Lung (tissue), 11 donors: ENCODE measurements at regions not wholly inside any gene's neighbourhood (a gene's known extent, or its start where the extent isn't known, plus 50 kb on each side); places are given as distances from the start of the nearest gene placed in this dataset.

ENCODE experiments used
- ATAC-seq: fragments of 200-7000 bp; cut with Tn5 transposase; one replicate; pipeline ENCODE4 v1.9.1; 2020; ENCODE audit warnings: moderate number of reproducible peaks; ENCODE audit not compliant: insufficient read depth, low FRiP score
- DNase-seq, 3 donors: peaks; one replicate each; pipeline ENCODE4 v3.0.0-alpha.2; 2013 to 2017
- H3K27ac ChIP-seq, 2 donors: one replicate each; pipeline ENCODE4 v1.5.1; 2013; ENCODE audit warnings: mild to moderate bottlenecking in 2 of 2, moderate library complexity in 2 of 2, control low read depth in 1 of 2, inconsistent platforms in 1 of 2, low read depth in 1 of 2, low read length in 1 of 2
- H3K27me3 ChIP-seq, 3 donors: one replicate each; pipeline ENCODE4 v1.5.1; 2013; ENCODE audit warnings: low read length in 2 of 3; ENCODE audit not compliant: control insufficient read depth in 3 of 3, insufficient read depth in 3 of 3
- H3K36me3 ChIP-seq, 4 donors: one replicate each; pipeline ENCODE4 v1.5.1; 2013; ENCODE audit warnings: low read length in 4 of 4, mild to moderate bottlenecking in 1 of 4, moderate library complexity in 1 of 4; ENCODE audit not compliant: control insufficient read depth in 4 of 4, insufficient read depth in 4 of 4
- H3K4me1 ChIP-seq, 5 donors: one replicate each; pipeline ENCODE4 v1.5.1; 2013; ENCODE audit warnings: low read length in 5 of 5, mild to moderate bottlenecking in 2 of 5, moderate library complexity in 1 of 5; ENCODE audit not compliant: control insufficient read depth in 5 of 5, insufficient read depth in 5 of 5
- H3K4me3 ChIP-seq: one replicate; pipeline ENCODE4 v1.5.1; 2013; ENCODE audit warnings: mild to moderate bottlenecking, control low read depth, moderate library complexity
- H3K9ac ChIP-seq, 2 donors: one replicate each; pipeline ENCODE4 v1.5.1; 2013; ENCODE audit warnings: low read length in 2 of 2, control low read depth in 1 of 2; ENCODE audit not compliant: insufficient read depth in 1 of 2
- H3K9me3 ChIP-seq, 4 donors: one replicate each; pipeline ENCODE4 v1.5.1; 2013; ENCODE audit warnings: low read length in 3 of 4, mild to moderate bottlenecking in 1 of 4, moderate library complexity in 1 of 4; ENCODE audit not compliant: control insufficient read depth in 4 of 4, insufficient read depth in 3 of 4
- WGBS, 2 donors: extraction: QIAGEN DNeasy Blood & Tissue Kit; methylation state at CpG; one replicate each; pipeline ENCODE4 v1.1.7; 2013; 5-methylcytosine and 5-hydroxymethylcytosine counted together
- TF ChIP-seq, protein P1 (sequence below): IDR thresholded peaks from 2 replicates; pipeline ENCODE4 v1.5.1; 2012; ENCODE audit warnings: mild to moderate bottlenecking; ENCODE audit errors: control extremely low read depth, extremely low read depth
- donor health status: control.
- donor health status: control.
- donor health status: Bipolar disorder and iron deficiency.
- donor health status: healthy.
- donor health status: DM: yes; HTN: yes; CAD: no.

DNA sequence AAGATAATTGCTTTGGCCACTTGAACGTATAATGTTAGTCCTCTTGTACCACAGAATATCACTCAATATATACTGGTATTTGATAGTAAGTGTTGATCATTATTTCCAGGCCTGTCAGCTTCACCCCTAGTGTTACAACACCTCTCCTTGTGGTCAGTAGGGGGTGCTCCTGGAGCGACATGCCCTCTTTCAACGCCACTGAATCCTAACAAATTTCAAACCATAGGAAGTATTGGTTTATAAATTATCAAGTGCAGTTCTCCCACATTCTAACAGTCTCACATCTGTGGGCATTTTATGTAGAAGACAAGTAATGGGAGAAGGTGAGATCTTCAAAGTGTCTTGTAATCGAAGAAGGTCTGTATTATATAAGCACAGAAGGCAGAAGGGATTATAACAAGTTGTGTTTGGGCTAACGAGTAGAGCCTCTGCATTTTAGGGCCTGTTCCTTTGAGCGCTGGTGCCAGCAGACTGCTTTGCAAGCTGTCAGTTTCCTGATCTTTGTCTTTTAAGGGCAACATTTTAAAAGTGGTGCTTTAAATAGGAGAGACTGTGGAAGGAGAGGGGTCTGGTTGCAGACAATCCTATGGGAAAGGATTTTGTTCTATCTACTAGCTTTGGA is 57.1 kb upstream of the CEP162 start:
- ATAC-seq (no peak), DNase-seq (peak in 1 of 3 donors; percentile 4)

DNA sequence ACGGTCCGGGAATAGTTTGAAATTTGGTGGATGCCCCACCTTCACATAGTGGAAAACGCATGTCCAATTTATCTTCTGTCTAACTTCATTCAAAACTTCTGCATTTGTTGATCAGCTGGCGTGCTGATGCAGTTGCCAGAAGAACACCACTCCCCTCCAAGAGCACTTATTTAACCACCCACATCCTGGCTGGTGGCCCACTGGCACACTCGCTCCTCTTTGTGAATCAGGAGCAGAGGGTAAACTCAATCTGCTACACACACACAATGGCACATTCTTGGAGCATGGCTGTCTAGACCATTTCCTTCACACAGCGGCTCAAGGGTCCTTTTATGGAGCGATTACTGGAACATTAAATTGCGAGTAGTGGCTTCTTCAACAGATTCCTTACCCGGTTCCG is 55.1 kb upstream of the CEP162 start:
- no peak overlapping the region for H3K4me3 ChIP-seq
- DNase-seq (peak; percentile 32 to 49 (median 41)), ATAC-seq (no peak)
- H3K9me3 ChIP-seq, result no peaks in the 10 kb centered on the region
- H3K9ac ChIP-seq, result no peak overlapping the region
- no peaks in the 10 kb centered on the region for H3K36me3 ChIP-seq
- TF ChIP-seq, protein P1, sequence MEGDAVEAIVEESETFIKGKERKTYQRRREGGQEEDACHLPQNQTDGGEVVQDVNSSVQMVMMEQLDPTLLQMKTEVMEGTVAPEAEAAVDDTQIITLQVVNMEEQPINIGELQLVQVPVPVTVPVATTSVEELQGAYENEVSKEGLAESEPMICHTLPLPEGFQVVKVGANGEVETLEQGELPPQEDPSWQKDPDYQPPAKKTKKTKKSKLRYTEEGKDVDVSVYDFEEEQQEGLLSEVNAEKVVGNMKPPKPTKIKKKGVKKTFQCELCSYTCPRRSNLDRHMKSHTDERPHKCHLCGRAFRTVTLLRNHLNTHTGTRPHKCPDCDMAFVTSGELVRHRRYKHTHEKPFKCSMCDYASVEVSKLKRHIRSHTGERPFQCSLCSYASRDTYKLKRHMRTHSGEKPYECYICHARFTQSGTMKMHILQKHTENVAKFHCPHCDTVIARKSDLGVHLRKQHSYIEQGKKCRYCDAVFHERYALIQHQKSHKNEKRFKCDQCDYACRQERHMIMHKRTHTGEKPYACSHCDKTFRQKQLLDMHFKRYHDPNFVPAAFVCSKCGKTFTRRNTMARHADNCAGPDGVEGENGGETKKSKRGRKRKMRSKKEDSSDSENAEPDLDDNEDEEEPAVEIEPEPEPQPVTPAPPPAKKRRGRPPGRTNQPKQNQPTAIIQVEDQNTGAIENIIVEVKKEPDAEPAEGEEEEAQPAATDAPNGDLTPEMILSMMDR, result no peak
- H3K4me1 ChIP-seq, result no peaks in the 10 kb centered on the region
- WGBS, 2 donors, result 50 to 75% methylated on average over 10 of the region's 10 CpGs
- no peaks in the 10 kb centered on the region for H3K27me3 ChIP-seq
- H3K27ac ChIP-seq, result no peak overlapping the region

More for the DNA sequence above, 57.1 kb upstream of the CEP162 start:
- Histone ChIP-seq H3K27me3 (no peaks in the 10 kb centered on the region), H3K9me3 (no peaks in the 10 kb centered on the region), H3K36me3 (no peaks in the 10 kb centered on the region), H3K9ac (no peak overlapping the region), H3K4me3 (no peak overlapping the region), H3K27ac (no peak overlapping the region), H3K4me1 (no peaks in the 10 kb centered on the region)
- 40 to 41% methylated on average over 6 of the region's 6 CpGs for WGBS, 2 donors
- TF ChIP-seq, protein P1, result no peak

DNA sequence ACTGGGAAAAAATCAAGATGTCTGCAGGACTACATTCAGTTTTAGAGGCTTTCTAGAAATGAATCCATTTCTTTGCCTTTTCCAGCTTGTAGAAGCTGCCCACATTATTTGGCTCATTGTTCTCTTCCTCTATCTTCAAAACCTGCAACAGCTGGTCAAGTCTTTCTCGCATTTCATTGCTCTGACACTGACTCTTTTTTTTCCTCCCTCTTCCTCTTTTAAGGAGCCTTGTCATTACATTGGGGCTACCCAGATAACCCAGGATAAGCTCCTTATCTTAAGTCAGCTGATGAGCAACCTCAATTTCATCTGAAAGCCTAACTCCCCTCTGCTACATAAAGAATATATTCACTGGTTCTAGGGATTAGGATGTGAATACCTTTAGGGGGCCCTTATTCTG is 53.2 kb upstream of the CEP162 start:
- no peak for ATAC-seq
- Histone ChIP-seq H3K9me3 (no peaks in the 10 kb centered on the region), H3K9ac (no peak overlapping the region), H3K27ac (no peak overlapping the region), H3K4me1 (no peaks in the 10 kb centered on the region), H3K27me3 (no peaks in the 10 kb centered on the region), H3K4me3 (no peak overlapping the region), H3K36me3 (no peaks in the 10 kb centered on the region)
- no peak for DNase-seq
- TF ChIP-seq, protein P1, result no peak
- WGBS, 2 donors, result 66 to 73% methylated on average over 1 of the region's 1 CpG

DNA sequence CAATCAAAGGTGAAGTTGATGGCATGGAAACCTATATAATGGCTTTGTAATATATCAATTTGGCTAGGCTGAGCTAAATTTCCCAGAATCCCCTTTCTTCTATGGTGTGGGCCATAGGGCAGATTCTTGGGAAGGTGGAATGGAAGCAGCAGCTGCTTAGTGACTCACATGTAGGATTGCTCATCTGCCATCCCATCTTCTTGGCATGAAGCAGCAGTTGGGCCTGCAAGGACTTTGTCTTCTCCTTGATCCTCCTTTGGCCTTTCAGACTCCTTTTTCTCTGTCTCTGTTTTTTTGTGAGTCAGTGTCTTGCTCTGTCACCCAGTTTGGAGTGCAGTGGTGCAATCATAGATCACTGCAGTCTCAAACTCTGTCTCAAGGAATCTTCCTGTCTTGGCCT is 52.6 kb upstream of the CEP162 start:
- H3K27ac ChIP-seq, result no peak overlapping the region
- H3K9me3 ChIP-seq, result no peaks in the 10 kb centered on the region
- H3K4me1 ChIP-seq, result no peaks in the 10 kb centered on the region
- DNase-seq, result no peak
- TF ChIP-seq, protein P1, result no peak
- H3K36me3 ChIP-seq, result no peaks in the 10 kb centered on the region
- ATAC-seq, result no peak
- no peak overlapping the region for H3K9ac ChIP-seq
- no peaks in the 10 kb centered on the region for H3K27me3 ChIP-seq
- H3K4me3 ChIP-seq, result no peak overlapping the region
